Neural cell (in vitro differentiated cells): ENCODE measurements at regions not wholly inside any gene's neighbourhood (a gene's known extent, or its start where the extent isn't known, plus 50 kb on each side); places are given as distances from the start of the nearest gene placed in this dataset.

Experiments
- H2AFZ ChIP-seq: fragments of 200-600, 300-800 bp; sonication (generic), shearing (Covaris generic); 2 replicates; pipeline ENCODE4 v1.6.0; 2014; ENCODE audit warnings: low read depth, mild to moderate bottlenecking, antibody characterized with exemption, low read length, moderate library complexity
- H3F3A ChIP-seq: fragments of 200-600 bp; shearing (Covaris generic); 2 replicates; pipeline ENCODE4 v1.6.1; 2016; ENCODE audit warnings: mild to moderate bottlenecking, moderate library complexity, mixed read lengths, antibody characterized with exemption, low read length; ENCODE audit not compliant: insufficient read depth, poor library complexity, severe bottlenecking
- H3K27ac ChIP-seq: fragments of 200-600, 300-800 bp; sonication (generic), shearing (Covaris generic); 2 replicates; pipeline ENCODE4 v1.5.1; 2014; ENCODE audit warnings: mild to moderate bottlenecking, low read length, moderate library complexity
- H3K27me3 ChIP-seq: fragments of 300-800, 200-600 bp; sonication (generic), shearing (Covaris generic); 2 replicates; pipeline ENCODE4 v1.6.0; 2014; ENCODE audit warnings: mild to moderate bottlenecking, low read depth, low read length, moderate library complexity; ENCODE audit not compliant: insufficient read depth
- H3K36me3 ChIP-seq: fragments of 300-800, 200-600 bp; sonication (generic), shearing (Covaris generic); 2 replicates; pipeline ENCODE4 v1.5.1; 2014; ENCODE audit warnings: mild to moderate bottlenecking, antibody characterized with exemption, low read length, moderate library complexity; ENCODE audit not compliant: insufficient read depth
- H3K4me2 ChIP-seq: fragments of 300-800, 200-600 bp; sonication (generic), shearing (Covaris generic); 2 replicates; pipeline ENCODE4 v1.6.0; 2014; ENCODE audit warnings: mild to moderate bottlenecking, low read length
- H3K4me3 ChIP-seq: fragments of 300-800, 200-600 bp; sonication (generic), shearing (Covaris generic); 2 replicates; pipeline ENCODE4 v1.5.1; 2014; ENCODE audit warnings: mild to moderate bottlenecking, low read length, moderate library complexity
- H3K79me2 ChIP-seq: fragments of 200-600 bp; shearing (Covaris generic); replicated peaks from 2 replicates; pipeline ENCODE4 v1.6.0; 2014; ENCODE audit warnings: mild to moderate bottlenecking, low read length, moderate library complexity; ENCODE audit not compliant: insufficient read depth
- H3K9ac ChIP-seq: fragments of 300-800, 200-600 bp; sonication (generic), shearing (Covaris generic); 2 replicates; pipeline ENCODE4 v1.6.1; 2016; ENCODE audit warnings: mild to moderate bottlenecking, low read length, mixed read lengths
- H3K9me2 ChIP-seq: fragments of 200-600 bp; shearing (Covaris generic); 2 replicates; pipeline ENCODE4 v1.6.1; 2016; ENCODE audit warnings: mild to moderate bottlenecking, low read length, mixed read lengths; ENCODE audit not compliant: insufficient read depth
- H3K9me3 ChIP-seq: fragments of 200-600, 300-800 bp; sonication (generic), shearing (Covaris generic); 2 replicates; pipeline ENCODE4 v1.6.1; 2016; ENCODE audit warnings: mild to moderate bottlenecking, mixed run types, low read length, moderate library complexity, mixed read lengths
- H4K20me1 ChIP-seq: fragments of 200-600 bp; shearing (Covaris generic); 2 replicates; pipeline ENCODE4 v1.6.1; 2016; ENCODE audit warnings: mild to moderate bottlenecking, mixed run types; ENCODE audit not compliant: insufficient read depth
- EP300 ChIP-seq: fragments of 450-650 bp; conservative IDR thresholded peaks from 2 replicates; pipeline ENCODE4 v1.6.1; 2014; ENCODE audit warnings: antibody characterized with exemption, mild to moderate bottlenecking, moderate library complexity; ENCODE audit not compliant: poor library complexity, severe bottlenecking
- EZH2 ChIP-seq: fragments of 200-600, 300-800 bp; shearing (Covaris generic), sonication (generic); IDR thresholded peaks from 2 replicates; pipeline ENCODE4 v1.6.1; 2014; ENCODE audit warnings: antibody characterized with exemption, low read length, borderline replicate concordance, mild to moderate bottlenecking; ENCODE audit not compliant: insufficient read depth, poor library complexity, severe bottlenecking
- MXI1 ChIP-seq: fragments of 450-650 bp; conservative IDR thresholded peaks from 2 replicates; pipeline ENCODE4 v1.6.1; 2014; ENCODE audit warnings: antibody characterized with exemption, mild to moderate bottlenecking; ENCODE audit not compliant: poor library complexity, severe bottlenecking
- POLR2AphosphoS5 ChIP-seq: IDR thresholded peaks from 2 replicates; pipeline ENCODE4 v1.6.1; 2012
- RAD21 ChIP-seq: fragments of 450-650 bp; conservative IDR thresholded peaks from 2 replicates; pipeline ENCODE4 v1.6.1; 2014; ENCODE audit warnings: antibody characterized with exemption, mild to moderate bottlenecking, moderate library complexity
- SMC3 ChIP-seq: fragments of 450-650 bp; conservative IDR thresholded peaks from 2 replicates; pipeline ENCODE4 v1.6.1; 2014; ENCODE audit warnings: antibody characterized with exemption, mild to moderate bottlenecking, moderate library complexity; ENCODE audit not compliant: poor library complexity
- TAF1 ChIP-seq: IDR thresholded peaks from 2 replicates; pipeline ENCODE4 v1.6.1; 2012; ENCODE audit warnings: low read depth
- TF ChIP-seq, protein P1 (sequence below): IDR thresholded peaks from 2 replicates; pipeline ENCODE4 v1.6.1; 2012; ENCODE audit warnings: borderline replicate concordance
- TF ChIP-seq, protein P2 (sequence below): fragments of 450-650 bp; IDR thresholded peaks from 2 replicates; pipeline ENCODE4 v1.5.1; 2014; ENCODE audit warnings: antibody characterized with exemption, mild to moderate bottlenecking, moderate library complexity; ENCODE audit not compliant: poor library complexity, severe bottlenecking

DNA sequence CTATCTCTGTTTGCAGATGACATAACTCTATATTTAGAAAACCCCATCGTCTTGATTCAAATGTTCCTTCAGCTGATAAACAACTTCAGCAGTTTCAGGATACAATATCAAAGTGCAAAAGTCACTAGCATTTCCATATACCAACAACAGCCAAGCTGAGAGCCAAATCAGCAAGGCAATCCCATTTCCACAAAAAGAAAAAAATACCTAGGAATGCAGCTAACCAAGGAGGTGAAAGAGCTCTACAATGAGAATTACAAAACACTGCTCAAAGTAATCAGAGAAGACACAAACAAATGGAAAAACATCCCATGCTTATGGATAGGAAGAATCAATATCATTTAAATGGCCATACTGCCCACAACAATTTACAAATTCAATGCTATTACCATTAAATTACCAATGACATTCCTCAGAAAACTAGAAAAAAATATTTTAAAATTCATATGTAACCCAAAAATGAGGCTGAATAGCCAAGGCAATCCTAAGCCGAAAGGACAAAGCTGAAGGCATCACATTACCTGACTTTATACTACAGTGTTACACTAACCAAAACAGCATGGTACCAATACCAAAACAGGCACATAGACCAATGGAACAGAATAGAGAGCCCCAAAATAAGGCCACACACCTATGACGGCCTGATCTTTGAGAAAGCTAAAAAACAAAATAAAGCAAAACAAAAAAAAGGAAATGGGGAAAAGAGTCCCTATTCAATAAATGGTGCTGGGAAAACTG lies 901.7 kb downstream of the LRFN5 start:
- TF ChIP-seq EP300 (no peak), POLR2AphosphoS5 (no peak), EZH2 (no peak), TAF1 (no peak), RAD21 (no peak), MXI1 (no peak), SMC3 (no peak)
- TF ChIP-seq, protein P1, sequence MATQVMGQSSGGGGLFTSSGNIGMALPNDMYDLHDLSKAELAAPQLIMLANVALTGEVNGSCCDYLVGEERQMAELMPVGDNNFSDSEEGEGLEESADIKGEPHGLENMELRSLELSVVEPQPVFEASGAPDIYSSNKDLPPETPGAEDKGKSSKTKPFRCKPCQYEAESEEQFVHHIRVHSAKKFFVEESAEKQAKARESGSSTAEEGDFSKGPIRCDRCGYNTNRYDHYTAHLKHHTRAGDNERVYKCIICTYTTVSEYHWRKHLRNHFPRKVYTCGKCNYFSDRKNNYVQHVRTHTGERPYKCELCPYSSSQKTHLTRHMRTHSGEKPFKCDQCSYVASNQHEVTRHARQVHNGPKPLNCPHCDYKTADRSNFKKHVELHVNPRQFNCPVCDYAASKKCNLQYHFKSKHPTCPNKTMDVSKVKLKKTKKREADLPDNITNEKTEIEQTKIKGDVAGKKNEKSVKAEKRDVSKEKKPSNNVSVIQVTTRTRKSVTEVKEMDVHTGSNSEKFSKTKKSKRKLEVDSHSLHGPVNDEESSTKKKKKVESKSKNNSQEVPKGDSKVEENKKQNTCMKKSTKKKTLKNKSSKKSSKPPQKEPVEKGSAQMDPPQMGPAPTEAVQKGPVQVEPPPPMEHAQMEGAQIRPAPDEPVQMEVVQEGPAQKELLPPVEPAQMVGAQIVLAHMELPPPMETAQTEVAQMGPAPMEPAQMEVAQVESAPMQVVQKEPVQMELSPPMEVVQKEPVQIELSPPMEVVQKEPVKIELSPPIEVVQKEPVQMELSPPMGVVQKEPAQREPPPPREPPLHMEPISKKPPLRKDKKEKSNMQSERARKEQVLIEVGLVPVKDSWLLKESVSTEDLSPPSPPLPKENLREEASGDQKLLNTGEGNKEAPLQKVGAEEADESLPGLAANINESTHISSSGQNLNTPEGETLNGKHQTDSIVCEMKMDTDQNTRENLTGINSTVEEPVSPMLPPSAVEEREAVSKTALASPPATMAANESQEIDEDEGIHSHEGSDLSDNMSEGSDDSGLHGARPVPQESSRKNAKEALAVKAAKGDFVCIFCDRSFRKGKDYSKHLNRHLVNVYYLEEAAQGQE = no peak
- TF ChIP-seq, protein P2, sequence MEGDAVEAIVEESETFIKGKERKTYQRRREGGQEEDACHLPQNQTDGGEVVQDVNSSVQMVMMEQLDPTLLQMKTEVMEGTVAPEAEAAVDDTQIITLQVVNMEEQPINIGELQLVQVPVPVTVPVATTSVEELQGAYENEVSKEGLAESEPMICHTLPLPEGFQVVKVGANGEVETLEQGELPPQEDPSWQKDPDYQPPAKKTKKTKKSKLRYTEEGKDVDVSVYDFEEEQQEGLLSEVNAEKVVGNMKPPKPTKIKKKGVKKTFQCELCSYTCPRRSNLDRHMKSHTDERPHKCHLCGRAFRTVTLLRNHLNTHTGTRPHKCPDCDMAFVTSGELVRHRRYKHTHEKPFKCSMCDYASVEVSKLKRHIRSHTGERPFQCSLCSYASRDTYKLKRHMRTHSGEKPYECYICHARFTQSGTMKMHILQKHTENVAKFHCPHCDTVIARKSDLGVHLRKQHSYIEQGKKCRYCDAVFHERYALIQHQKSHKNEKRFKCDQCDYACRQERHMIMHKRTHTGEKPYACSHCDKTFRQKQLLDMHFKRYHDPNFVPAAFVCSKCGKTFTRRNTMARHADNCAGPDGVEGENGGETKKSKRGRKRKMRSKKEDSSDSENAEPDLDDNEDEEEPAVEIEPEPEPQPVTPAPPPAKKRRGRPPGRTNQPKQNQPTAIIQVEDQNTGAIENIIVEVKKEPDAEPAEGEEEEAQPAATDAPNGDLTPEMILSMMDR = no peak
- Histone ChIP-seq H2AFZ (no peak overlapping the region), H4K20me1 (no peaks in the 10 kb centered on the region), H3K79me2 (no peaks in the 10 kb centered on the region), H3F3A (no peaks in the 10 kb centered on the region), H3K27me3 (no peaks in the 10 kb centered on the region), H3K9me3 (no peaks in the 10 kb centered on the region), H3K9ac (no peak overlapping the region), H3K4me3 (no peak overlapping the region), H3K4me2 (no peak overlapping the region), H3K27ac (no peak overlapping the region), H3K9me2 (no peaks in the 10 kb centered on the region), H3K36me3 (no peaks in the 10 kb centered on the region)

DNA sequence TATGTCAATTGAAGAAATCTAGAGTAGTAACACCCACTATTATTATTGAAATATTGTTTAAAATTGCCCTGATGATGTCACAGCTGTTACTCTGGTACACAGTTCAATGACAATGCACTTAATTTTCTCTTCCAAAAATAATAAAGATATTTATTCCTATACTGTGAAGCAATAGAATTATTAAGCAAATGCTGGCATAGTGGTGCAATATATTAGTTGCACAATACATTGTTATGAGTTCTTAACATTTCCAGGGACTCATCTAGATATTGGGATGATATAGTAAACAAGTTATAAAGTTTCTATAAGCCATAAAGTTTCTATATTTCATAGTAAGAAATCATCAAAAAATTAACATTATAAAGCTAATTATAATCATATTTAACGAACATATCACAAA lies 897.8 kb downstream of the LRFN5 start:
- Histone ChIP-seq H3K27ac (no peak overlapping the region), H2AFZ (no peak overlapping the region), H3K9me2 (no peaks in the 10 kb centered on the region), H3F3A (no peaks in the 10 kb centered on the region), H3K79me2 (no peaks in the 10 kb centered on the region), H3K9me3 (no peaks in the 10 kb centered on the region), H3K9ac (no peak overlapping the region), H3K36me3 (no peaks in the 10 kb centered on the region), H3K27me3 (no peaks in the 10 kb centered on the region), H3K4me3 (no peak overlapping the region), H3K4me2 (no peak overlapping the region), H4K20me1 (no peaks in the 10 kb centered on the region)
- TF ChIP-seq SMC3 = no peak
- TF ChIP-seq, protein P1 = no peak
- TF ChIP-seq, protein P2 = no peak
